Fibroblast of skin of scalp (primary cell): ENCODE measurements at regions not wholly inside any gene's neighbourhood (a gene's known extent, or its start where the extent isn't known, plus 50 kb on each side); places are given as distances from the start of the nearest gene placed in this dataset.

Experiments
- DNase-seq: peaks from one replicate; pipeline ENCODE4 v3.0.0-alpha.2; 2013

- DNase-seq = no peak
Measured at GRCh38 chr10:44827431-44828006, 83.6 kb upstream of the TMEM72 start.

GRCh38 chr10:44828508-44829142, 82.5 kb upstream of the TMEM72 start:
- no peak for DNase-seq

GRCh38 chr10:44829426-44829825, 81.7 kb upstream of the TMEM72 start:
- no peak for DNase-seq

- peak; percentile 49 for DNase-seq
Measured at GRCh38 chr10:44830022-44830421, 81.1 kb upstream of the TMEM72 start.

- DNase-seq = no peak
Measured at GRCh38 chr10:44831581-44831980, 79.6 kb upstream of the TMEM72 start.

- no peak for DNase-seq
Measured at GRCh38 chr10:44832595-44833390, 78.3 kb upstream of the TMEM72 start.

- DNase-seq = no peak
Measured at GRCh38 chr10:44834131-44834530, 77.0 kb upstream of the TMEM72 start.

GRCh38 chr10:44835300-44835699, 75.8 kb upstream of the TMEM72 start:
- no peak for DNase-seq

GRCh38 chr10:44843484-44843883, 67.7 kb upstream of the TMEM72 start:
- DNase-seq = no peak

- DNase-seq = no peak
Measured at GRCh38 chr10:44845361-44846175, 65.6 kb upstream of the TMEM72 start.

- DNase-seq = no peak
Measured at GRCh38 chr10:44847110-44847509, 64.0 kb upstream of the TMEM72 start.

GRCh38 chr10:44848211-44848610, 62.9 kb upstream of the TMEM72 start:
- no peak for DNase-seq

- no peak for DNase-seq
Measured at GRCh38 chr10:44849936-44850335, 61.2 kb upstream of the TMEM72 start.

- no peak for DNase-seq
Measured at GRCh38 chr10:44850356-44850934, 60.7 kb upstream of the TMEM72 start.

GRCh38 chr10:44851413-44851812, 59.7 kb upstream of the TMEM72 start:
- no peak for DNase-seq

GRCh38 chr10:44851881-44852280, 59.3 kb upstream of the TMEM72 start:
- DNase-seq = no peak

- DNase-seq = peak; percentile 82
Measured at GRCh38 chr10:44853148-44853734, 57.9 kb upstream of the TMEM72 start.

GRCh38 chr10:44853796-44854195, 57.3 kb upstream of the TMEM72 start:
- DNase-seq = no peak

GRCh38 chr10:44854693-44855350, 56.3 kb upstream of the TMEM72 start:
- DNase-seq = no peak

- DNase-seq = no peak
Measured at GRCh38 chr10:44856696-44857095, 54.4 kb upstream of the TMEM72 start.

- peak; percentile 95 for DNase-seq
Measured at GRCh38 chr10:44857363-44858016, 53.6 kb upstream of the TMEM72 start.
